IMR-90 (cell line): ENCODE measurements at regions not wholly inside any gene's neighbourhood (a gene's known extent, or its start where the extent isn't known, plus 50 kb on each side); places are given as distances from the start of the nearest gene placed in this dataset.

Experiments used
- ATAC-seq: fragments of 200-7000 bp; cut with Tn5 transposase; 2 replicates; pipeline ENCODE4 v1.9.1; 2020; ENCODE audit warnings: low read depth, mild to moderate bottlenecking, moderate library complexity
- BruUV-seq: library from RNA; stranded (reverse); fragments of 400-500 nt; replicated peaks from 2 replicates; lab custom pipeline; 2021; lab: Mats Ljungman, UMichigan
- CTCF ChIA-PET: fragments of 300-600 bp; formaldehyde crosslinking; extraction: SDS; loops from one replicate; lab custom pipeline; 2021; ENCODE audit warnings: antibody characterized with exemption; lab: Yijun Ruan, JAX
- POLR2A ChIA-PET: fragments of 300-600 bp; sonication (Branson Sonifier 250); formaldehyde crosslinking; loops from one replicate; lab custom pipeline; 2022; ENCODE audit warnings: antibody characterized with exemption; ENCODE audit not compliant: unreplicated experiment; lab: Charles Lee
- DNase-seq: peaks from one replicate; pipeline ENCODE4 v3.0.0; 2013
- H2AFZ ChIP-seq: replicated peaks from 2 replicates; pipeline ENCODE3; 2013; ENCODE audit warnings: low read length, mild to moderate bottlenecking; ENCODE audit not compliant: poor library complexity
- H2AK5ac ChIP-seq: 2 replicates; pipeline ENCODE4 v1.6.1; 2013; ENCODE audit warnings: low read depth, low read length, inconsistent platforms
- H2AK9ac ChIP-seq: replicated peaks from 2 replicates; pipeline ENCODE3; 2013; ENCODE audit warnings: mild to moderate bottlenecking, low read depth, low read length, moderate library complexity; ENCODE audit not compliant: poor library complexity
- H2BK120ac ChIP-seq: 2 replicates; pipeline ENCODE4 v1.6.1; 2013; ENCODE audit warnings: low read depth, low read length, inconsistent platforms
- H2BK15ac ChIP-seq: 3 replicates; pipeline ENCODE4 v1.6.1; 2013; ENCODE audit warnings: low read depth, low read length, inconsistent platforms
- H2BK20ac ChIP-seq: 2 replicates; pipeline ENCODE4 v1.6.1; 2013; ENCODE audit warnings: low read depth, mild to moderate bottlenecking, inconsistent platforms, low read length, moderate library complexity
- H2BK5ac ChIP-seq: 2 replicates; pipeline ENCODE4 v1.6.1; 2013; ENCODE audit warnings: mild to moderate bottlenecking, low read depth, low read length, inconsistent platforms; ENCODE audit not compliant: poor library complexity, severe bottlenecking
- H3K14ac ChIP-seq: replicated peaks from 2 replicates; pipeline ENCODE4 v1.6.1; 2013; ENCODE audit warnings: low read depth, low read length, inconsistent platforms
- H3K18ac ChIP-seq: 2 replicates; pipeline ENCODE4 v1.6.1; 2013; ENCODE audit warnings: low read depth, low read length, control low read depth
- H3K23ac ChIP-seq: 2 replicates; pipeline ENCODE4 v1.6.1; 2013; ENCODE audit warnings: low read depth, low read length, inconsistent platforms
- H3K27ac ChIP-seq: 2 replicates; pipeline ENCODE4 v1.5.1; 2013; ENCODE audit warnings: mild to moderate bottlenecking, control low read depth, low read length; ENCODE audit not compliant: insufficient read depth
- H3K27me3 ChIP-seq: 2 replicates; pipeline ENCODE4 v1.6.1; 2013; ENCODE audit warnings: low read length; ENCODE audit not compliant: control insufficient read depth, insufficient read depth
- H3K36me3 ChIP-seq: 2 replicates; pipeline ENCODE4 v1.6.1; 2013; ENCODE audit warnings: low read length, mixed read lengths; ENCODE audit not compliant: control insufficient read depth, insufficient read depth
- H3K4ac ChIP-seq: 2 replicates; pipeline ENCODE4 v1.6.1; 2013; ENCODE audit warnings: low read depth, low read length, inconsistent platforms
- H3K4me1 ChIP-seq: 2 replicates; pipeline ENCODE4 v1.6.1; 2013; ENCODE audit warnings: low read length, mixed read lengths; ENCODE audit not compliant: control insufficient read depth, insufficient read depth
- H3K4me2 ChIP-seq: 2 replicates; pipeline ENCODE4 v1.6.1; 2013; ENCODE audit warnings: low read depth, mild to moderate bottlenecking, control low read depth, low read length, moderate library complexity
- H3K4me3 ChIP-seq: 2 replicates; pipeline ENCODE4 v1.5.1; 2013; ENCODE audit warnings: low read depth, mild to moderate bottlenecking, control low read depth, low read length, moderate library complexity; ENCODE audit not compliant: insufficient read depth
- H3K56ac ChIP-seq: 2 replicates; pipeline ENCODE4 v1.6.1; 2013; ENCODE audit warnings: low read length, inconsistent platforms; ENCODE audit not compliant: insufficient read depth; ENCODE audit errors: extremely low read depth
- H3K79me1 ChIP-seq, 2 experiments: 2 replicates each; pipeline ENCODE4 v1.6.1; 2013; ENCODE audit warnings: low read length in 2 of 2, inconsistent platforms in 1 of 2, low read depth in 1 of 2
- H3K9ac ChIP-seq: 2 replicates; pipeline ENCODE4 v1.6.1; 2013; ENCODE audit warnings: low read depth, low read length, control low read depth
- H3K9me1 ChIP-seq: 2 replicates; pipeline ENCODE4 v1.6.1; 2013; ENCODE audit warnings: low read length, inconsistent platforms; ENCODE audit not compliant: insufficient read depth
- H3K9me3 ChIP-seq: 2 replicates; pipeline ENCODE4 v1.6.1; 2013; ENCODE audit warnings: low read length; ENCODE audit not compliant: control insufficient read depth, insufficient read depth
- H4K20me1 ChIP-seq: 2 replicates; pipeline ENCODE4 v1.6.1; 2013; ENCODE audit warnings: low read length, inconsistent platforms; ENCODE audit not compliant: insufficient read depth
- H4K5ac ChIP-seq: 2 replicates; pipeline ENCODE4 v1.6.1; 2013; ENCODE audit warnings: mild to moderate bottlenecking, low read depth, low read length, control low read depth
- H4K8ac ChIP-seq, 2 experiments: 2 replicates each; pipeline ENCODE4 v1.6.1; 2013; ENCODE audit warnings: low read depth in 2 of 2, low read length in 2 of 2, control low read depth in 1 of 2, inconsistent platforms in 1 of 2
- H4K91ac ChIP-seq: 2 replicates; pipeline ENCODE4 v1.6.1; 2013; ENCODE audit warnings: low read depth, low read length, inconsistent platforms; ENCODE audit not compliant: insufficient read depth
- BHLHE40 ChIP-seq: fragments of 150-350 bp; IDR thresholded peaks from 2 replicates; pipeline ENCODE4 v1.6.1; 2016; ENCODE audit warnings: mild to moderate bottlenecking, low read depth, low read length
- CEBPB ChIP-seq: IDR thresholded peaks from 2 replicates; pipeline ENCODE4 v1.6.1; 2012; ENCODE audit warnings: low read depth, low read length, improper control_type of control experiment
- CHD1 ChIP-seq: IDR thresholded peaks from 2 replicates; pipeline ENCODE4 v1.6.1; 2012; ENCODE audit warnings: low read depth, low read length, improper control_type of control experiment
- FOS ChIP-seq: fragments of 150-350 bp; IDR thresholded peaks from 2 replicates; pipeline ENCODE4 v1.6.1; 2016; ENCODE audit warnings: low read depth, low read length
- MAFK ChIP-seq: IDR thresholded peaks from 2 replicates; pipeline ENCODE4 v1.6.1; 2012; ENCODE audit warnings: low read depth, low read length, improper control_type of control experiment
- MAZ ChIP-seq: IDR thresholded peaks from 2 replicates; pipeline ENCODE4 v1.6.1; 2012; ENCODE audit warnings: low read depth, mild to moderate bottlenecking, low read length, improper control_type of control experiment, moderate library complexity, borderline replicate concordance
- MXI1 ChIP-seq: IDR thresholded peaks from 2 replicates; pipeline ENCODE4 v1.6.1; 2012; ENCODE audit warnings: low read depth, mild to moderate bottlenecking, low read length, moderate library complexity, borderline replicate concordance
- POLR2A ChIP-seq: IDR thresholded peaks from 2 replicates; pipeline ENCODE4 v1.6.1; 2012; ENCODE audit warnings: mild to moderate bottlenecking, low read depth, low read length
- RCOR1 ChIP-seq: IDR thresholded peaks from 2 replicates; pipeline ENCODE4 v1.6.1; 2012; ENCODE audit warnings: mild to moderate bottlenecking, low read length, improper control_type of control experiment; ENCODE audit not compliant: insufficient replicate concordance
- SMC3 ChIP-seq: fragments of 150-350 bp; IDR thresholded peaks from 2 replicates; pipeline ENCODE4 v1.6.1; 2016; ENCODE audit warnings: low read depth, mild to moderate bottlenecking, antibody characterized with exemption, low read length, moderate library complexity
- WGBS, 2 experiments: methylation state at CpG; one replicate each; pipeline versions ENCODE4 v1.1.5 to v1.1.7; 2013; ENCODE audit warnings: missing lambda C conversion rate in 2 of 2; ENCODE audit not compliant: insufficient read length in 1 of 2; ENCODE audit errors: extremely low coverage in 2 of 2; 5-methylcytosine and 5-hydroxymethylcytosine counted together
- dilution Hi-C: fragments of 300-500 bp; cut with HindIII; formaldehyde crosslinking; loops from one replicate; pipeline ENCODE4 v1.14.3; 2018; ENCODE audit warnings: low sequenced_read_pairs; ENCODE audit not compliant: unreplicated experiment
- in situ Hi-C: fragments of 300-500 bp; cut with MboI; formaldehyde crosslinking; loops from 3 replicates; pipeline ENCODE4 v1.14.3; 2019; ENCODE audit warnings: low sequenced_read_pairs, inconsistent platforms, mixed read lengths
- intact Hi-C: fragments of 100-400 bp; cut with micrococcal nuclease; formaldehyde crosslinking; loops from 2 replicates; pipeline ENCODE4 v1.10.0; 2022
- TF ChIP-seq, protein P1 (sequence below): conservative IDR thresholded peaks from 2 replicates; pipeline ENCODE4 v1.5.1; 2012; ENCODE audit warnings: mild to moderate bottlenecking, low read depth, low read length, improper control_type of control experiment
- TF ChIP-seq, protein P2 (sequence below): fragments of 150-350 bp; IDR thresholded peaks from 2 replicates; pipeline ENCODE4 v1.6.1; 2017; ENCODE audit warnings: mild to moderate bottlenecking, antibody characterized with exemption, low read length, low read depth

DNA sequence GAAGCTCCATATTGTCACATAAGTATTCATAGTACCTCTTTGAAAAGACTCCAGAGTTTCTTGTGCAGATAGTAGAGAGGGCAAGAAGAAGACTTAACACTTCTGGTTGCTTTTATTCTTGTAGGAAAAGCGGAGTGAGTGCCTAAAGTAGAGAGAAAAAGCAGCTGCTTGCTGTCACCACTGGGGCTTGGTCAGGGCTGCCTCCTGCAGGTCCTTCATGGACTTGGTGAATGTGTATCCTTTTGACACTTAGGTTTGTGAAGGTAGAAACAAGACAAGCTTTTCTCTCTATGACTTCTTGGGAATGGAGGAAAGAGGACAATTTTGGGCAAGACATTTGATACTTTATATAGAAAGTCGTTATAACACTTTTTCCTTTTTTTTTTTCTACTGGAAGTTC lies 312.8 kb upstream of the FANCL start:
- no peaks in the 10 kb centered on the region for H3K36me3 ChIP-seq
- no TSS peak for BruUV-seq
- H3K4me2 ChIP-seq = no peak overlapping the region
- no peak overlapping the region for H3K56ac ChIP-seq
- no peaks in the 10 kb centered on the region for H3K9me3 ChIP-seq
- no peak overlapping the region for H2BK20ac ChIP-seq
- no peak for ATAC-seq
- H2AK5ac ChIP-seq = no peak overlapping the region
- POLR2A ChIA-PET = no interaction called here
- no peak overlapping the region for H3K9ac ChIP-seq
- H4K20me1 ChIP-seq = no peaks in the 10 kb centered on the region
- H3K18ac ChIP-seq = no peak overlapping the region
- H3K23ac ChIP-seq = no peak overlapping the region
- CTCF ChIA-PET = no interaction called here
- no peaks in the 10 kb centered on the region for H3K79me1 ChIP-seq
- no CpG with 5 or more reads among the region's 2 CpGs for WGBS, 2 experiments
- no peaks in the 10 kb centered on the region for H3K4me1 ChIP-seq
- no peak overlapping the region for H3K14ac ChIP-seq
- H2BK120ac ChIP-seq = no peak overlapping the region
- H3K4me3 ChIP-seq = no peak overlapping the region
- no peak overlapping the region for H2BK5ac ChIP-seq
- in situ Hi-C loops = no loop called here
- H4K91ac ChIP-seq = no peak overlapping the region
- no peak for DNase-seq
- dilution Hi-C loops = no loop called here
- H4K5ac ChIP-seq = no peak overlapping the region
- no peak overlapping the region for H3K4ac ChIP-seq
- no peak overlapping the region for H2AFZ ChIP-seq
- intact Hi-C loops = no loop called here
- no peak for TF ChIP-seq RCOR1
- TF ChIP-seq CHD1 = no peak
- TF ChIP-seq BHLHE40 = no peak
- no peak for TF ChIP-seq MXI1
- TF ChIP-seq POLR2A = no peak
- TF ChIP-seq, protein P1, sequence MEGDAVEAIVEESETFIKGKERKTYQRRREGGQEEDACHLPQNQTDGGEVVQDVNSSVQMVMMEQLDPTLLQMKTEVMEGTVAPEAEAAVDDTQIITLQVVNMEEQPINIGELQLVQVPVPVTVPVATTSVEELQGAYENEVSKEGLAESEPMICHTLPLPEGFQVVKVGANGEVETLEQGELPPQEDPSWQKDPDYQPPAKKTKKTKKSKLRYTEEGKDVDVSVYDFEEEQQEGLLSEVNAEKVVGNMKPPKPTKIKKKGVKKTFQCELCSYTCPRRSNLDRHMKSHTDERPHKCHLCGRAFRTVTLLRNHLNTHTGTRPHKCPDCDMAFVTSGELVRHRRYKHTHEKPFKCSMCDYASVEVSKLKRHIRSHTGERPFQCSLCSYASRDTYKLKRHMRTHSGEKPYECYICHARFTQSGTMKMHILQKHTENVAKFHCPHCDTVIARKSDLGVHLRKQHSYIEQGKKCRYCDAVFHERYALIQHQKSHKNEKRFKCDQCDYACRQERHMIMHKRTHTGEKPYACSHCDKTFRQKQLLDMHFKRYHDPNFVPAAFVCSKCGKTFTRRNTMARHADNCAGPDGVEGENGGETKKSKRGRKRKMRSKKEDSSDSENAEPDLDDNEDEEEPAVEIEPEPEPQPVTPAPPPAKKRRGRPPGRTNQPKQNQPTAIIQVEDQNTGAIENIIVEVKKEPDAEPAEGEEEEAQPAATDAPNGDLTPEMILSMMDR = no peak
- no peak for TF ChIP-seq FOS
- TF ChIP-seq MAZ = no peak
- no peak for TF ChIP-seq MAFK
- no peak for TF ChIP-seq SMC3
- TF ChIP-seq, protein P2, sequence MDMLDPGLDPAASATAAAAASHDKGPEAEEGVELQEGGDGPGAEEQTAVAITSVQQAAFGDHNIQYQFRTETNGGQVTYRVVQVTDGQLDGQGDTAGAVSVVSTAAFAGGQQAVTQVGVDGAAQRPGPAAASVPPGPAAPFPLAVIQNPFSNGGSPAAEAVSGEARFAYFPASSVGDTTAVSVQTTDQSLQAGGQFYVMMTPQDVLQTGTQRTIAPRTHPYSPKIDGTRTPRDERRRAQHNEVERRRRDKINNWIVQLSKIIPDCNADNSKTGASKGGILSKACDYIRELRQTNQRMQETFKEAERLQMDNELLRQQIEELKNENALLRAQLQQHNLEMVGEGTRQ = no peak
- TF ChIP-seq CEBPB = no peak
- no peak overlapping the region for H2AK9ac ChIP-seq
- H2BK15ac ChIP-seq = no peak overlapping the region
- H3K9me1 ChIP-seq = no peaks in the 10 kb centered on the region
- no peak overlapping the region for H4K8ac ChIP-seq
- no peak overlapping the region for H3K27ac ChIP-seq
- no peaks in the 10 kb centered on the region for H3K27me3 ChIP-seq
